GM12872 (cell line): ENCODE measurements at regions not wholly inside any gene's neighbourhood (a gene's known extent, or its start where the extent isn't known, plus 50 kb on each side); places are given as distances from the start of the nearest gene placed in this dataset.

Source experiments
- CTCF ChIP-seq: IDR thresholded peaks from 3 replicates; pipeline ENCODE4 v1.5.1; 2011; ENCODE audit warnings: low read depth, mild to moderate bottlenecking, low read length, moderate library complexity; ENCODE audit not compliant: insufficient read depth

- TF ChIP-seq CTCF = no peak
Observed at GRCh38 chr6:56821005-56821432, 133.9 kb upstream of the BEND6 start.

GRCh38 chr6:56820060-56820459 is 134.8 kb upstream of the BEND6 start:
- TF ChIP-seq CTCF = no peak

- no peak for TF ChIP-seq CTCF
Observed at GRCh38 chr6:56819604-56820003, 135.3 kb upstream of the BEND6 start.

- TF ChIP-seq CTCF = no peak
Observed at GRCh38 chr6:56816370-56816769, 138.5 kb upstream of the BEND6 start.

- TF ChIP-seq CTCF = no peak
Observed at GRCh38 chr6:56815436-56815835, 139.5 kb upstream of the BEND6 start.

- no peak for TF ChIP-seq CTCF
Observed at GRCh38 chr6:56814802-56815201, 140.1 kb upstream of the BEND6 start.

- no peak for TF ChIP-seq CTCF
Observed at GRCh38 chr6:56814308-56814707, 140.6 kb upstream of the BEND6 start.
